ENCODE measurements at regions not wholly inside any gene's neighbourhood (a gene's known extent, or its start where the extent isn't known, plus 50 kb on each side); places are given as distances from the start of the nearest gene placed in this dataset.

GRCh38 chr5:171509467-171509866 is 90.0 kb downstream of the FGF18 start:
- H3K4me3 ChIP-seq (ENCODE audit: low read depth, low read length): no peak overlapping the region
- no peak for TF ChIP-seq CTCF (IDR thresholded peaks at IDR 0.05; ENCODE audit: borderline replicate concordance, insufficient read depth, low read depth, low read length)

- H3K4me3 ChIP-seq (ENCODE audit: low read depth, low read length): no peak overlapping the region
- TF ChIP-seq CTCF (IDR thresholded peaks at IDR 0.05; ENCODE audit: borderline replicate concordance, insufficient read depth, low read depth, low read length): no peak
Measured at GRCh38 chr5:171512397-171512796, 93.0 kb downstream of the FGF18 start.

- TF ChIP-seq CTCF (IDR thresholded peaks at IDR 0.05; ENCODE audit: borderline replicate concordance, insufficient read depth, low read depth, low read length): no peak
- no peak overlapping the region for H3K4me3 ChIP-seq (ENCODE audit: low read depth, low read length)
Measured at GRCh38 chr5:171513591-171513990, 94.1 kb downstream of the FGF18 start.

- no peak overlapping the region for H3K4me3 ChIP-seq (ENCODE audit: low read depth, low read length)
- no peak for TF ChIP-seq CTCF (IDR thresholded peaks at IDR 0.05; ENCODE audit: borderline replicate concordance, insufficient read depth, low read depth, low read length)
Measured at GRCh38 chr5:171518916-171519315, 99.5 kb downstream of the FGF18 start.

GRCh38 chr5:171520300-171521174 is 101.1 kb downstream of the FGF18 start:
- no peak for TF ChIP-seq CTCF (IDR thresholded peaks at IDR 0.05; ENCODE audit: borderline replicate concordance, insufficient read depth, low read depth, low read length)
- no peak overlapping the region for H3K4me3 ChIP-seq (ENCODE audit: low read depth, low read length)

- no peak for TF ChIP-seq CTCF (IDR thresholded peaks at IDR 0.05; ENCODE audit: borderline replicate concordance, insufficient read depth, low read depth, low read length)
- no peak overlapping the region for H3K4me3 ChIP-seq (ENCODE audit: low read depth, low read length)
Measured at GRCh38 chr5:171521219-171521633, 101.8 kb downstream of the FGF18 start.

- no peak for TF ChIP-seq CTCF (IDR thresholded peaks at IDR 0.05; ENCODE audit: borderline replicate concordance, insufficient read depth, low read depth, low read length)
Measured at GRCh38 chr5:171521679-171522078, 102.2 kb downstream of the FGF18 start.

More at GRCh38 chr5:171521679-171522078, 102.2 kb downstream of the FGF18 start:
- no peak overlapping the region for H3K4me3 ChIP-seq (ENCODE audit: low read depth, low read length)

All from GM12875 (cell line).